ENCODE measurements at regions not wholly inside any gene's neighbourhood (a gene's known extent, or its start where the extent isn't known, plus 50 kb on each side); places are given as distances from the start of the nearest gene placed in this dataset.

- TF ChIP-seq, protein P1, sequence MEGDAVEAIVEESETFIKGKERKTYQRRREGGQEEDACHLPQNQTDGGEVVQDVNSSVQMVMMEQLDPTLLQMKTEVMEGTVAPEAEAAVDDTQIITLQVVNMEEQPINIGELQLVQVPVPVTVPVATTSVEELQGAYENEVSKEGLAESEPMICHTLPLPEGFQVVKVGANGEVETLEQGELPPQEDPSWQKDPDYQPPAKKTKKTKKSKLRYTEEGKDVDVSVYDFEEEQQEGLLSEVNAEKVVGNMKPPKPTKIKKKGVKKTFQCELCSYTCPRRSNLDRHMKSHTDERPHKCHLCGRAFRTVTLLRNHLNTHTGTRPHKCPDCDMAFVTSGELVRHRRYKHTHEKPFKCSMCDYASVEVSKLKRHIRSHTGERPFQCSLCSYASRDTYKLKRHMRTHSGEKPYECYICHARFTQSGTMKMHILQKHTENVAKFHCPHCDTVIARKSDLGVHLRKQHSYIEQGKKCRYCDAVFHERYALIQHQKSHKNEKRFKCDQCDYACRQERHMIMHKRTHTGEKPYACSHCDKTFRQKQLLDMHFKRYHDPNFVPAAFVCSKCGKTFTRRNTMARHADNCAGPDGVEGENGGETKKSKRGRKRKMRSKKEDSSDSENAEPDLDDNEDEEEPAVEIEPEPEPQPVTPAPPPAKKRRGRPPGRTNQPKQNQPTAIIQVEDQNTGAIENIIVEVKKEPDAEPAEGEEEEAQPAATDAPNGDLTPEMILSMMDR (IDR thresholded peaks at IDR 0.05): no peak
- no peak for TF ChIP-seq ZFX (IDR thresholded peaks at IDR 0.05; ENCODE audit: borderline replicate concordance)
- no peak overlapping the region for H3K27ac ChIP-seq
Measured at GRCh38 chr17:11082559-11082958, 158.5 kb upstream of the SHISA6 start.

DNA sequence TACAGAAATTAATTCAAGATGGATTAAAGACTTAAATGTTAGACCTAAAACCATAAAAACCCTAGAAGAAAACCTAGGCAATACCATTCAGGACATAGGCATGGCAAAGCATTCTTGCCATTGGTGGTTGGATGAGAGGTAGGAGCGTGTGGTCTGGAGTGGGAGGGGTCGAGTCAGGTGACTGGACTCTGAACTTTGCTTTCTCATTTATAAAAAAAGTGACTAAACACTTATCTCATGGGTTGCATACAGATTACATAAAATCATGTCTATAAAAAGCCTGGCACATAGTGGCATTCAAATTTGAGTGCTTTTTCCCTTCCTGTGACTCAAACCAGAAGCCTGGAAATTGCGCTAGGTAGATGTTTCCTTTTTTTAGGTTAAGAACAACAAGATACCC lies 159.7 kb upstream of the SHISA6 start:
- H3K27ac ChIP-seq: no peak overlapping the region
- TF ChIP-seq, protein P1 (IDR thresholded peaks at IDR 0.05): no peak
- TF ChIP-seq ZFX (IDR thresholded peaks at IDR 0.05; ENCODE audit: borderline replicate concordance): no peak

- H3K27ac ChIP-seq: no peak overlapping the region
- TF ChIP-seq ZFX (IDR thresholded peaks at IDR 0.05; ENCODE audit: borderline replicate concordance): no peak
- TF ChIP-seq, protein P1 (IDR thresholded peaks at IDR 0.05): no peak
Measured at GRCh38 chr17:11077673-11078072, 163.3 kb upstream of the SHISA6 start.

DNA sequence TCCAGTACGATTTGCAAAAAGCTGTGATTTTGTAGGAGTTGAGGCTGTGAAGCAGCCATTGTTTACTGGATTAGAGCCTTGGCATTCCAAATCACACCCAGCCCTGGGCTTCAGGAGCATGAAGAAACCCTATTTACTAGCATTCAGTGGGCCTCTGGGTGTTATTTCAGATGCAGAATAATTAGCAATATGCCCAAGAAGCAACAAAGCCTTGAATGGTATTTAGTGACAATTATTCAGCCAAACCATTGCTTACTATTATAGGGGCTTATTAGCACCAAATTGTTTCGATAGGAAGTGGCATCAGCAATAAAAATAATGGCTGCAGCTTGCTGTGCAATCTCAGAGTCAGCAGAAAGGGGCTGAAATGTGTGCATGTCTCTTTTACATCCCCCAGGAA lies 166.6 kb upstream of the SHISA6 start:
- no peak overlapping the region for H3K27ac ChIP-seq
- TF ChIP-seq, protein P1 (IDR thresholded peaks at IDR 0.05): no peak
- TF ChIP-seq ZFX (IDR thresholded peaks at IDR 0.05; ENCODE audit: borderline replicate concordance): no peak

- TF ChIP-seq ZFX (IDR thresholded peaks at IDR 0.05; ENCODE audit: borderline replicate concordance): no peak
- TF ChIP-seq, protein P1 (IDR thresholded peaks at IDR 0.05): no peak
- H3K27ac ChIP-seq: no peak overlapping the region
Measured at GRCh38 chr17:11056926-11057325, 184.1 kb upstream of the SHISA6 start.

DNA sequence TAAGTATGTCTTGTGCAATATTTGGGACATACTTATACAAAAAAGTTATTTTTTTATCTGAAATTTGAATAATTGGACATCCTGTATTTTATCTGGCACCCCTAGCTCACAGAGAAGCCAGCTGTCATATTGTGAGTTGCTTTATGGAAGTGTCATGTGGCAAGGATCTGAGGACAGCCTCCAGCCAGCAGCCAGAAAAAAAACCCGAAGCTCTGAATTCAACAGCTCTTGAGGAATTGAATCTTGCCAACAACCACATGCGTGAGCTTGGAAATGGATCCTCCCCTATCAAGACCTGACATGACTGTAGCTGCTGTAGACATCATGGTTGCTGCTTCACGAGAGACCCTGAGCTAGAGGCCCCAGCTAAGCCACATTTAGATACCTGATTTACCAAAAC lies 187.2 kb upstream of the SHISA6 start:
- TF ChIP-seq, protein P1 (IDR thresholded peaks at IDR 0.05): no peak
- TF ChIP-seq ZFX (IDR thresholded peaks at IDR 0.05; ENCODE audit: borderline replicate concordance): no peak

GRCh38 chr17:11049539-11049938 lies 191.5 kb upstream of the SHISA6 start:
- TF ChIP-seq, protein P1 (IDR thresholded peaks at IDR 0.05): no peak
- no peak for TF ChIP-seq ZFX (IDR thresholded peaks at IDR 0.05; ENCODE audit: borderline replicate concordance)
- no peak overlapping the region for H3K27ac ChIP-seq

More for the DNA sequence above, 187.2 kb upstream of the SHISA6 start:
- no peak overlapping the region for H3K27ac ChIP-seq

Data from 22Rv1 (cell line).